Neural cell (in vitro differentiated cells): ENCODE measurements at regions not wholly inside any gene's neighbourhood (a gene's known extent, or its start where the extent isn't known, plus 50 kb on each side); places are given as distances from the start of the nearest gene placed in this dataset.

Experiments used
- H2AFZ ChIP-seq: fragments of 200-600, 300-800 bp; sonication (generic), shearing (Covaris generic); 2 replicates; pipeline ENCODE4 v1.6.0; 2014; ENCODE audit warnings: low read depth, mild to moderate bottlenecking, antibody characterized with exemption, low read length, moderate library complexity
- H3F3A ChIP-seq: fragments of 200-600 bp; shearing (Covaris generic); 2 replicates; pipeline ENCODE4 v1.6.1; 2016; ENCODE audit warnings: mild to moderate bottlenecking, moderate library complexity, mixed read lengths, antibody characterized with exemption, low read length; ENCODE audit not compliant: insufficient read depth, poor library complexity, severe bottlenecking
- H3K27ac ChIP-seq: fragments of 200-600, 300-800 bp; sonication (generic), shearing (Covaris generic); 2 replicates; pipeline ENCODE4 v1.5.1; 2014; ENCODE audit warnings: mild to moderate bottlenecking, low read length, moderate library complexity
- H3K27me3 ChIP-seq: fragments of 300-800, 200-600 bp; sonication (generic), shearing (Covaris generic); 2 replicates; pipeline ENCODE4 v1.6.0; 2014; ENCODE audit warnings: mild to moderate bottlenecking, low read depth, low read length, moderate library complexity; ENCODE audit not compliant: insufficient read depth
- H3K36me3 ChIP-seq: fragments of 300-800, 200-600 bp; sonication (generic), shearing (Covaris generic); 2 replicates; pipeline ENCODE4 v1.5.1; 2014; ENCODE audit warnings: mild to moderate bottlenecking, antibody characterized with exemption, low read length, moderate library complexity; ENCODE audit not compliant: insufficient read depth
- H3K4me2 ChIP-seq: fragments of 300-800, 200-600 bp; sonication (generic), shearing (Covaris generic); 2 replicates; pipeline ENCODE4 v1.6.0; 2014; ENCODE audit warnings: mild to moderate bottlenecking, low read length
- H3K4me3 ChIP-seq: fragments of 300-800, 200-600 bp; sonication (generic), shearing (Covaris generic); 2 replicates; pipeline ENCODE4 v1.5.1; 2014; ENCODE audit warnings: mild to moderate bottlenecking, low read length, moderate library complexity
- H3K79me2 ChIP-seq: fragments of 200-600 bp; shearing (Covaris generic); replicated peaks from 2 replicates; pipeline ENCODE4 v1.6.0; 2014; ENCODE audit warnings: mild to moderate bottlenecking, low read length, moderate library complexity; ENCODE audit not compliant: insufficient read depth
- H3K9ac ChIP-seq: fragments of 300-800, 200-600 bp; sonication (generic), shearing (Covaris generic); 2 replicates; pipeline ENCODE4 v1.6.1; 2016; ENCODE audit warnings: mild to moderate bottlenecking, low read length, mixed read lengths
- H3K9me2 ChIP-seq: fragments of 200-600 bp; shearing (Covaris generic); 2 replicates; pipeline ENCODE4 v1.6.1; 2016; ENCODE audit warnings: mild to moderate bottlenecking, low read length, mixed read lengths; ENCODE audit not compliant: insufficient read depth
- H3K9me3 ChIP-seq: fragments of 200-600, 300-800 bp; sonication (generic), shearing (Covaris generic); 2 replicates; pipeline ENCODE4 v1.6.1; 2016; ENCODE audit warnings: mild to moderate bottlenecking, mixed run types, low read length, moderate library complexity, mixed read lengths
- H4K20me1 ChIP-seq: fragments of 200-600 bp; shearing (Covaris generic); 2 replicates; pipeline ENCODE4 v1.6.1; 2016; ENCODE audit warnings: mild to moderate bottlenecking, mixed run types; ENCODE audit not compliant: insufficient read depth
- EZH2 ChIP-seq: fragments of 200-600, 300-800 bp; shearing (Covaris generic), sonication (generic); IDR thresholded peaks from 2 replicates; pipeline ENCODE4 v1.6.1; 2014; ENCODE audit warnings: antibody characterized with exemption, low read length, borderline replicate concordance, mild to moderate bottlenecking; ENCODE audit not compliant: insufficient read depth, poor library complexity, severe bottlenecking
- MXI1 ChIP-seq: fragments of 450-650 bp; conservative IDR thresholded peaks from 2 replicates; pipeline ENCODE4 v1.6.1; 2014; ENCODE audit warnings: antibody characterized with exemption, mild to moderate bottlenecking; ENCODE audit not compliant: poor library complexity, severe bottlenecking
- POLR2AphosphoS5 ChIP-seq: IDR thresholded peaks from 2 replicates; pipeline ENCODE4 v1.6.1; 2012
- RAD21 ChIP-seq: fragments of 450-650 bp; conservative IDR thresholded peaks from 2 replicates; pipeline ENCODE4 v1.6.1; 2014; ENCODE audit warnings: antibody characterized with exemption, mild to moderate bottlenecking, moderate library complexity
- SMC3 ChIP-seq: fragments of 450-650 bp; conservative IDR thresholded peaks from 2 replicates; pipeline ENCODE4 v1.6.1; 2014; ENCODE audit warnings: antibody characterized with exemption, mild to moderate bottlenecking, moderate library complexity; ENCODE audit not compliant: poor library complexity
- TAF1 ChIP-seq: IDR thresholded peaks from 2 replicates; pipeline ENCODE4 v1.6.1; 2012; ENCODE audit warnings: low read depth
- TF ChIP-seq, protein P1 (sequence below): IDR thresholded peaks from 2 replicates; pipeline ENCODE4 v1.6.1; 2012; ENCODE audit warnings: borderline replicate concordance
- TF ChIP-seq, protein P2 (sequence below): fragments of 450-650 bp; IDR thresholded peaks from 2 replicates; pipeline ENCODE4 v1.5.1; 2014; ENCODE audit warnings: antibody characterized with exemption, mild to moderate bottlenecking, moderate library complexity; ENCODE audit not compliant: poor library complexity, severe bottlenecking

DNA sequence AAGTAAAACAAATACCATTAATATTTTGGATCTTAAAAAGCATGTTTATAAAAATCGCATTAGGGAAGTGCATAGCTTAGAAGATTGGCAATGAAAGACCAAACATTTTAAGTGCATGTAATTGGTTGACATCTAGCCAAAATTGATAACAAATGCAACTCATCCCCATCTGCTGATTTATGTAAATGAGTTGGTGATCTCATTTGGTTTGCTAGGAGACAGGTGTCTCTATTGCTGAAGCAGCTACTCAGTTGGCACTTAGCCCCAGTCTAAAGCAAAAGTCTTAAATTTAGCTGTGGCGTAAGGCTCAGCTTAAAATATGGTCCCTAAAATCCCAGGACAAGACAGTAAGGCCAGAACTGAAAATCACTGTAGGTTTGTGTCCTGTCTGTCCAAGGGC, 113.5 kb upstream of the CHL1 start:
- no peak overlapping the region for H2AFZ ChIP-seq
- no peaks in the 10 kb centered on the region for H3K79me2 ChIP-seq
- H3K27me3 ChIP-seq: no peaks in the 10 kb centered on the region
- no peak overlapping the region for H3K27ac ChIP-seq
- H4K20me1 ChIP-seq: no peaks in the 10 kb centered on the region
- H3K4me2 ChIP-seq: no peak overlapping the region
- no peaks in the 10 kb centered on the region for H3F3A ChIP-seq
- no peak overlapping the region for H3K4me3 ChIP-seq
- no peak overlapping the region for H3K9ac ChIP-seq
- TF ChIP-seq, protein P1, sequence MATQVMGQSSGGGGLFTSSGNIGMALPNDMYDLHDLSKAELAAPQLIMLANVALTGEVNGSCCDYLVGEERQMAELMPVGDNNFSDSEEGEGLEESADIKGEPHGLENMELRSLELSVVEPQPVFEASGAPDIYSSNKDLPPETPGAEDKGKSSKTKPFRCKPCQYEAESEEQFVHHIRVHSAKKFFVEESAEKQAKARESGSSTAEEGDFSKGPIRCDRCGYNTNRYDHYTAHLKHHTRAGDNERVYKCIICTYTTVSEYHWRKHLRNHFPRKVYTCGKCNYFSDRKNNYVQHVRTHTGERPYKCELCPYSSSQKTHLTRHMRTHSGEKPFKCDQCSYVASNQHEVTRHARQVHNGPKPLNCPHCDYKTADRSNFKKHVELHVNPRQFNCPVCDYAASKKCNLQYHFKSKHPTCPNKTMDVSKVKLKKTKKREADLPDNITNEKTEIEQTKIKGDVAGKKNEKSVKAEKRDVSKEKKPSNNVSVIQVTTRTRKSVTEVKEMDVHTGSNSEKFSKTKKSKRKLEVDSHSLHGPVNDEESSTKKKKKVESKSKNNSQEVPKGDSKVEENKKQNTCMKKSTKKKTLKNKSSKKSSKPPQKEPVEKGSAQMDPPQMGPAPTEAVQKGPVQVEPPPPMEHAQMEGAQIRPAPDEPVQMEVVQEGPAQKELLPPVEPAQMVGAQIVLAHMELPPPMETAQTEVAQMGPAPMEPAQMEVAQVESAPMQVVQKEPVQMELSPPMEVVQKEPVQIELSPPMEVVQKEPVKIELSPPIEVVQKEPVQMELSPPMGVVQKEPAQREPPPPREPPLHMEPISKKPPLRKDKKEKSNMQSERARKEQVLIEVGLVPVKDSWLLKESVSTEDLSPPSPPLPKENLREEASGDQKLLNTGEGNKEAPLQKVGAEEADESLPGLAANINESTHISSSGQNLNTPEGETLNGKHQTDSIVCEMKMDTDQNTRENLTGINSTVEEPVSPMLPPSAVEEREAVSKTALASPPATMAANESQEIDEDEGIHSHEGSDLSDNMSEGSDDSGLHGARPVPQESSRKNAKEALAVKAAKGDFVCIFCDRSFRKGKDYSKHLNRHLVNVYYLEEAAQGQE: no peak
- no peak for TF ChIP-seq RAD21
- no peak for TF ChIP-seq EZH2
- TF ChIP-seq, protein P2, sequence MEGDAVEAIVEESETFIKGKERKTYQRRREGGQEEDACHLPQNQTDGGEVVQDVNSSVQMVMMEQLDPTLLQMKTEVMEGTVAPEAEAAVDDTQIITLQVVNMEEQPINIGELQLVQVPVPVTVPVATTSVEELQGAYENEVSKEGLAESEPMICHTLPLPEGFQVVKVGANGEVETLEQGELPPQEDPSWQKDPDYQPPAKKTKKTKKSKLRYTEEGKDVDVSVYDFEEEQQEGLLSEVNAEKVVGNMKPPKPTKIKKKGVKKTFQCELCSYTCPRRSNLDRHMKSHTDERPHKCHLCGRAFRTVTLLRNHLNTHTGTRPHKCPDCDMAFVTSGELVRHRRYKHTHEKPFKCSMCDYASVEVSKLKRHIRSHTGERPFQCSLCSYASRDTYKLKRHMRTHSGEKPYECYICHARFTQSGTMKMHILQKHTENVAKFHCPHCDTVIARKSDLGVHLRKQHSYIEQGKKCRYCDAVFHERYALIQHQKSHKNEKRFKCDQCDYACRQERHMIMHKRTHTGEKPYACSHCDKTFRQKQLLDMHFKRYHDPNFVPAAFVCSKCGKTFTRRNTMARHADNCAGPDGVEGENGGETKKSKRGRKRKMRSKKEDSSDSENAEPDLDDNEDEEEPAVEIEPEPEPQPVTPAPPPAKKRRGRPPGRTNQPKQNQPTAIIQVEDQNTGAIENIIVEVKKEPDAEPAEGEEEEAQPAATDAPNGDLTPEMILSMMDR: no peak
- no peak for TF ChIP-seq TAF1
- no peak for TF ChIP-seq SMC3
- TF ChIP-seq POLR2AphosphoS5: no peak
- no peaks in the 10 kb centered on the region for H3K9me2 ChIP-seq
- H3K36me3 ChIP-seq: no peaks in the 10 kb centered on the region
- H3K9me3 ChIP-seq: no peaks in the 10 kb centered on the region

DNA sequence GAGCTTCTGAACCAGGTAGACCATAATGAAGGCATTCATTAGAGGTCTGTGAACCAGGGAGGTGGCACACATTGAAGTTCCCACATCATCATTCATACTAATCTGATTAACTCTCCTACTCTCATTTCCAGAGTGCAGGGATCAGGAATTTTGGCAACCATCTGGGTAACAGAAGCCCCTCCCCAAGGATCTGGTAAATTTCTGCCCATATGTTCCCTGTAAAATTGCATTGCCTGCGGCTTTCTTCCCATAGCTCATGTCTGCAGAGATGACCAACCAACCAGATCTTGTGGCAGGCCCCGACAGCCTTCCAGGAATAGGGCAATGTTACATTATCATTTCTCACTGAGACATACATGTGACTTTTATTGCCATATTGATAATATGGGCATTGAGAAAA, 111.4 kb upstream of the CHL1 start:
- Histone ChIP-seq H3K4me2 (no peak overlapping the region), H3K27ac (no peak overlapping the region), H3K27me3 (no peaks in the 10 kb centered on the region), H3K9ac (no peak overlapping the region), H3K79me2 (no peaks in the 10 kb centered on the region), H3F3A (no peaks in the 10 kb centered on the region), H3K36me3 (no peaks in the 10 kb centered on the region), H3K9me3 (no peaks in the 10 kb centered on the region), H4K20me1 (no peaks in the 10 kb centered on the region), H3K9me2 (no peaks in the 10 kb centered on the region), H3K4me3 (no peak overlapping the region), H2AFZ (no peak overlapping the region)
- TF ChIP-seq, protein P2: no peak
- TF ChIP-seq, protein P1: no peak
- TF ChIP-seq EZH2 (no peak), MXI1 (no peak)
